Kidney tubule cell (primary cell): ENCODE measurements at regions not wholly inside any gene's neighbourhood (a gene's known extent, or its start where the extent isn't known, plus 50 kb on each side); places are given as distances from the start of the nearest gene placed in this dataset.
A peak's percentile ranks its signal among the peaks of the same experiment; 100 is the strongest.

ENCODE experiments used
- DNase-seq: peaks from one replicate; pipeline ENCODE4 v3.0.0-alpha.2; 2018; ENCODE audit warnings: low spot score

DNA sequence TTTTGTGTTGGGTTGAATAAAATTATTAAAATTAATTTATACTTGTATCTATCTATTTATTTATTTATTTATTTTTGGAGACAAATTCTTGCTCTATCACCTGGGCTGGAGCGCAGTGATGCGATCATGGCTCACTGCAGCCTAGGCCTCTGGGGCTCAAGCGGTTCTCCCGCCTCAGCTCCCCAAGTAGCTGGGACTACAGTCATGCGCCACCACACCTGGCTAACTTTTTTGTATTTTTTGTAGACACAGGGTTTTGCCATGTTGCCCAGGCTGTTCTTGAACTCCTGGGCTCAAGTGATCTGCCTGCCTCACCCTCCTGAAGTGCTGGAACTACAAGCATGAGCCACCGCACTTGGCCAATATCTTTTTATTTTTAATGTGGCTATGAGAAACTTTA lies 134.7 kb upstream of the SPDL1 start:
- no peak for DNase-seq

DNA sequence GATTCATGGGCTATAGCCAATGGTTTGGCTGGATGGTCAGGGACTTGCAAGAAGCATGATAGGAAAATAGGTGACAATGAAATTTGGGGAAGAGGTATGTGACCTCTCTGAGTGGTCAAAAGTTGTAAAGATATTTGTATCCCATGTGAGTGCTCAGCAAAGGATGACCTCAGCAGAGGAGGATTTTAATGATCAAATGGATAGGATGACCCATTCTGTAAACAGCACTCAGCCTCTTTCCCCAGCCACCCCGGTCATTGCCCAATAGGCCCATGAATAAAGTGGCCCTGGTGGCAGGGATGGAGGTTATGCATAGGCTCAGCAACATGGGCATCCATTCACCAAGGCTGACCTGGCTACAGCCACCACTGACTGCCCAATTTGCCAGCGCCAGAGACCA lies 138.4 kb upstream of the SPDL1 start:
- DNase-seq = no peak

DNA sequence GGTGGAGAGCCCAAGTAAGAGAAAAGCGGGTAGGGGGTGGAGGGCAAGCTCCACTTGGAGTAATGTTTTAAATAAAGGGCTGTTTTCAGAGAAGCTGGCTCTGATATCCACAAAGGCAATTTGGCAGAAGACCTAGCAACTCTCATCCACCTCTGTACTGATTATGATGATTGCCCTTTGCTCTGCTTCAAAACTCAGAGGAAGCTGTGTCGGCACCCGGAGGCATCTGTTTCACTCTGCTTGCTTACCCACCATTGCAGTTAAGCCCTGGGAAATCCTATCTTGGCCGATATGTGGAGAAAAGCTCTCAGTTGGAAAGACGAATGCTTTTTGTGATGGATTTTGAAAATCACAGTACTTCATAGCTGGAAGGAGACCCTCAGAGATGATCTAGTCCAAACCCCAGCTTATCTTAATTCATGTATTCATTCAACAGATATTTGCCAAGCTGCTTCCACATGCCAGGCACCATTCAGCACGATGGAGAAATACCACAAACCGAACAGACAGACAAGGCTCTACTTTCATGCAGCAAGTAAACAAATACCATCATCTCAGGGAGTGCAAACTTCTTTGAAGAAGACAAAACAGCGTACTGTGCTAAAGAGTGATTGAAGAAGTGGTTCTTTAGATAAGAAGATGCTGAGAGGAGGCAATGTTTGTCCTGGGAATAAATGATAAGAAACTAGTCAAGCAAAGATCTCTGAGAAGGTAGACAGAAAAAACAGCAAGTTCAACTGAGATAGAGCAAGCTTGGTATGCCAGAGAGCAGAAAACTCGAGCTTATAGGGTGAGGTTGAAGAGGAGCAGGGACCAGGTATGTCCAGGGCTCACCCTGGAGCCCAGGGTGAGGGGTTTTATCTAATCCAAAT lies 140.4 kb upstream of the SPDL1 start:
- DNase-seq = no peak

DNA sequence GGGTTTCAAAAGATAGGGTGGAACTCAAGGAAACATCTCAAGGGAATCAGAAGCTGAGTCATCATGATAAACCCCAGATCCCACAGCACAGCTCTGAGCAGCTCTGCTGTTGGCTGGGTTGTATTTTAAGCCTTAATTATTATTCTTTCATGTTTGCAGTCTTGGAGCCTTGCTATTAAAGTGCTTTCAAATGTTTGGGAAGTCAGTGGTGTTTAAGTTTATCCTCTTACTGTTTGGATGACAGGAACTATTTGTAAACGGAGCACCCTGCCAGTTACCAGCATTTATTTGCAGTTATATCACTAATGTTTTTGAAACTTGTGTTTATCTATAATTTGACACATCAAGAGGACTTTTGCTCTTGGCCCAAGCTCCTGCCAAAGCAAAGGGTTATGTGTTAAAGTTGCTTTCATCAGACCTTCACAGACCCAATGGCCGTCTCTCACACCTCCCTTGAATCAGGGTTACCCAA lies 141.1 kb upstream of the SPDL1 start:
- no peak for DNase-seq

DNA sequence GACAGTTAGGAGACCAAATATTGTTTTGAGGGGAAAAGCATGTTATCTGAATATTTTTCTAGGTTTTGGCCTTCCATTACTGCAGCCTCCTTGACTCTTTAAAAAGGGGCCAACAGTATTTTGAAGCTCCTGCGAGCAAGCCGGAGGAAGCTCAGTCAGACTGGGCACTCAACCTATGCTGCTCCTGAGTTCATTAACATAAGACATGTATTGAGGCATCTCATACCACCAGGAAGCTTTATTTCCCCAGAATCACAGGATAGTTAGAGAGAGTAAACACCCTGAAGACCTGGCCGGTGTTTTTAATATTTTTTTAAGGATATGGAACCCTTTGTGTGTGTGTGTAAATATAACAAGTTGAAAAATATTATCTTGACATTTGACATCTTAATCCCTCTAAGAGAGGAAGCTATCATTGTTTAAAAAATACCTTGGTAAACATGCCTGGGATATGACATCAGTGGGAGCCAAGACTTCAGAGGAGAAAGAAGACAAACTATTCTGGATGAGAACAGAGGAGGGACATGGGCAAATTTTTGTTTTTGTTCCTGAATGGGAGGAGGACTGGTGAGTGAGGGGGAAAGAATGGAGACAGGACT lies 139.3 kb upstream of the SLIT3 start:
- DNase-seq = no peak

DNA sequence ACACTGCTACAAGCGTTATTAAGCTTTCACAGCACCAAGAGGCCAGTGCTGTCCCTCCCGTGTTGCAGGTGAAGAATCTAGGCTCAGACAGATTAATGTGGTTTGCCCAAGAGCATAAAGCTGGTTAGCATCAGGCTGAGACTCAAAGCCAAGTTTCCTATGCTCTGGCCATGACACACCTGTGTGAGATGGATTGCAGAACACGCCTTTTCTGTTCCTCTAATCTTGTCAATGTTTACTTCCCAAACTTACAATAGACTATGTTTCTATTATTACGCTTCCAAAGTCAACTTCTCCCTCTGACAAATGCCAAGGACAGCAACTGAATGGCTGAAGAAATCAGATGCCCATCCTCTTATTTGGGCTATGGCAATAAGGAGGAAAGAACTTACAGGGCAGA lies 138.4 kb upstream of the SLIT3 start:
- no peak for DNase-seq

DNA sequence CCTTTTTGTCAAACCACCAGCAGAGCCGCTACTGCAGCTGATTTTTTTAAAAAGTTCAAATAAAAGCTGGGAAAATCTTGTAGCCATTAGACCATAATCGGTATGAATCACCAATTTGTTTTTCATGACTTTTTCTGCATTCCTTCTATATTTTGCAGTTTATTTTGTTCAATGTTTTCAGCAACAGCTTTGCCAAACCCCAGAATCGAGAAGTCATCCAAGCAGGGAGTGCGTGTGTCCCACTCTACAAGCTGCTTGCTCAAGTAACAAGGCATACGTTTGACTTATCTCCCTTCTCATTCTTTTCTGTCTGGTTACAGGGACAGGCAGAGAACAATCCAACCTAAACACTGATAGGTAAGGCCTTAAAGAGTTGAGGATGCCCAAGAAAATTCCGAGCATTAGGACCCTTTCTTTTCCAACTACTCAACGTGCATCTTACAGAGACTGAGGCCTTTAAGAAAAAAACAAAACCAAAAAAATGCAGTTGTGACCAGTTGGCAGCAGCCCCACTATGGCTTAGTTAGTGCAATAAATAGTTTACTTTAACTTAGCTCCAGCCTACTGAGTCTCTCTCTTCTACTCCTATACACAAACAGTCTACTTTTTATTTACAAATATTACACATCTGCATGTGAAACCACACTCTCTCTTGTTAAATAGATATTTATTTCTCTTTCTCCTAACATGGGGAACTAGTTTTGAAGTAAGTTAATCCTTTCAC lies 134.7 kb upstream of the SLIT3 start:
- DNase-seq = no peak

DNA sequence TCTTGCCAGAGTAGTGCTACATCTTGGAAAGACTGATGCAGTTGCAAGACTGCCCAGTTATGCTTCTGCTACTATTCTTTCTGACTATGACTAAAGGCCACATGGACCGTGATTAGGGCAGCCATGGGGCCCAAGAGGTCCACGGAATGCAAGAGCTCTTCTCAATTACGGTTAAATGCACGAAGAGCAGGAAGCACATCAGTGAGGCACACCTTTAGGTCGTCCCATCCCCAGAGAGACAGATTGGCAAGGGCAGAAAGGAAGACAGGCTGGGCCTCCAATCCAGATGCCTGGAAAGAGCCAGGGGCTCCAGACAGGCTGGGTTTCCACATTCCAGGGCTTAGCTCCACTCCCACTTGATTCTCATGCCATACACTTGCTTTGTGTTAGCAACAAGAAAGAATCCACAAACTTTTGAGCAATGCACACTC lies 132.3 kb upstream of the SLIT3 start:
- no peak for DNase-seq

DNA sequence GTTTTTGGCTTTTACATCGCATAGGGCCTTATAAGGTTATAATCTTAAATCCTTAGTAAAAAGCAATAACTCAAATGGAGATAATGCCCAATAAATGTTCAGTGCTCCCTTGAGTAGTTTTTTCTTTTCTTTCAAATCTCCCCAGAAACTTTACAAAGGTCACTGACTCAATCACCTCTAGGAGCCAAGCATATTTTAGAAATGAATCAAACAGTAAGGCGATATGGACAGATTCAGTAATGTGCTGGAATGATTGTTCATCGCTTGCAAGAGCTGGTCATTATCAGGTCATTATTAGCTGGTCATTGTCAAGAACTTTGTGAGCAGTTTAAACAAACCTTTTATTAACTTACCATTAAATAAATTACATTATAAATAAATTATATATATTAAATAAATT lies 130.4 kb upstream of the SLIT3 start:
- peak; percentile 49 for DNase-seq

DNA sequence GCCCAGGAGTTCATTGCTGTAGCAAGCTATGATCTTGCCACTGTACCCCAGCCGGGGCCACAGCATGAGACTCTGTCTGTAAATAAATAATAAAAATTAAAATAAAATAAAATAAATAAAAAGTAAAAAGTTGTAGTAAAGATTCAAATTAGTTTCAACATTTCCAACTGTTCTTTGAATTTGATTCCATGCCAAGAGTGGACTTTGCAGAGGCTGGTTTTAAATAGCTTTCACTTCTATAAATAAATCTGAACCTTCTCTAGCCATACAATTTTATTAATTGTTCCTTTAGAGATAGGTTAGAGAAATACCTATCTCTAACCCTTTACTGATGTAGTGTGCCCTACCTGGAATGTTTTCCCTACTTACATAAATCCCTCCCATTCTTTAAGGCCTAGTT lies 129.7 kb upstream of the SLIT3 start:
- no peak for DNase-seq

DNA sequence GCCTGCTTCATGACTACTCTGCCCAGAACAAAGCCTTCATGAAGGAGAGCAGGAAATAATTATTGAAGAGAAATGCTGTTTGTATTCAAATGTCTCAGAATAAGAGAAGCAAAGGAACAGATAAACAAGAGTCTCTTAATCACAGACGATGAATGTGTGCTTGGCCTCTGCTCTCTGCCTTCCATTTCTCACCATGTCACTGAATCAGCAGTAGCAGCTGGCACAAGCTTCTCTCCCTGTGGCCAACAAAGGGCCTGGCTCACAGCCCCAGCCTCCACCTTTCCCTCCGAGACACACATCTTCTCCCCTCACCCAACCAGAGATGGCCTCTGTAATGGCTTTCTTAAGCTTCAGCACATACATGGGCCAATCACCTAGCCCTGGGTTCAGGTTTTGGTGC lies 128.1 kb upstream of the SLIT3 start:
- DNase-seq = peak; percentile 21

DNA sequence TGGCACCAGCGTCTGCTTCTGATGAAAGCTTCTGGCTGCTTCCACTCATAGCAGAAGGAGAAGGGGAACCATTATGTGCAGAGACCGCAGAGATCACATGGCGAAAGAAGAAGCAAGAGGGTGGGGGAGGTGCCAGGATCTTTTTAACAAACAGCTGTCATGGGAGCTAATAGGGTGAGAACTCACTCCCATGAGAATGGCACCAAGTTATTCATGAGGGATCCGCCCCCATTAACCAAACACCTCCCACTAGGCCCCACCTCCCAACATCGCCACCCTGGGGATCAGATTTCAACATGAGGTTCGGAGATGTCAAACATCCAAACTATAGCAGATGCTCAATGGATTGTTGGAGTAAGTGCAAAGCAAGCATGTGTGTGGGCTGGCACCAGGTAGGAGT lies 125.8 kb upstream of the SLIT3 start:
- DNase-seq = no peak

DNA sequence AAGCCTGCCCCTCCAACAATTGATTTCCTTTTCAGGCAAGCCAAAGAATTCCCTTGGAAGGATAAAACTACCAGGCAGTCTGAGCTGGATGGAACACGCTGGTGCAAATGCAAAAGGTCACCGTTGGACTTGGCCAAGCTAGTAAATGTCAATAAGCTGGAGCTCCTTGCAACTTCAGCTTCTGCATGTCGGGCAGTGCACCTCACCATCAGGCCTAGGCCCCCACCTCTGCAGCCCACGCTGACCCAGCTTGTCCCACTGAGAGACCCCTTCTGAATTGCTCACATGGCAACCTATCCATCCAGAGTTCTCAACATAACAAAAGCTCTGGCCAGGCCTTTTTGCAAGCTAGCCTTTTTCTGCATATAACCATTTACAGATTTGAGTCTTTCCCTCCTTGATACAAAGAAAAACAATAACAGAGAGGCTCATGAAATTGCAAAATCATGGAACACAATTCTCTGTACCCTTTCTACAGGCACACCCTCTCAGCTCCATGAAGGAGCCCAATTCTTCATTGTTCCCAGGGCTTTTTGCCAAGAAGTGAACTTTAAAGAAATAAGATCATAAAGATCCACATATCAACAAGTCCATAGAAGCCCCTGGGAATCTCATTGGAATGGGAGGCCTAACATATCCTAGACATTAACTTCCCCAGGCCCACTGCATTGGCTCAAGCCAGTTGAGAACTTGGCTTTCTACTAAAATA lies 123.9 kb upstream of the SLIT3 start:
- no peak for DNase-seq

DNA sequence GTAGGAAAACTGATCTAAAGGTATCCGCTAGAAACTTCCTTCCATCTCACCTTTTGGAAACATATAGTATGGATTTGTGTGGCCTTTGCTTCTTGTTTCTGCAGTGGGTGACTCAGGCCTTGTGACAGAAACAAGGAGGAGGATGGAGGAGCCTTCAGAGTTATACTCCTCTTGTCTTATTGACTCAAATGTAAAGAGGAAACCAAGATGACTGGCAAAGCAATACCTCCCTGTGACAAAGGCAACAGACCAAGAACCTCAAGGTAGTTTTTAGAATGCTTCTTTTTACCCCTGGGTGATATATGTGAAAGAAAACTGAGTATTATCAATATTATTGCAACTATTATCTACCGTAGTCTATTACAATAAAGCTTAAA lies 123.3 kb upstream of the SLIT3 start:
- DNase-seq = peak; percentile 18

DNA sequence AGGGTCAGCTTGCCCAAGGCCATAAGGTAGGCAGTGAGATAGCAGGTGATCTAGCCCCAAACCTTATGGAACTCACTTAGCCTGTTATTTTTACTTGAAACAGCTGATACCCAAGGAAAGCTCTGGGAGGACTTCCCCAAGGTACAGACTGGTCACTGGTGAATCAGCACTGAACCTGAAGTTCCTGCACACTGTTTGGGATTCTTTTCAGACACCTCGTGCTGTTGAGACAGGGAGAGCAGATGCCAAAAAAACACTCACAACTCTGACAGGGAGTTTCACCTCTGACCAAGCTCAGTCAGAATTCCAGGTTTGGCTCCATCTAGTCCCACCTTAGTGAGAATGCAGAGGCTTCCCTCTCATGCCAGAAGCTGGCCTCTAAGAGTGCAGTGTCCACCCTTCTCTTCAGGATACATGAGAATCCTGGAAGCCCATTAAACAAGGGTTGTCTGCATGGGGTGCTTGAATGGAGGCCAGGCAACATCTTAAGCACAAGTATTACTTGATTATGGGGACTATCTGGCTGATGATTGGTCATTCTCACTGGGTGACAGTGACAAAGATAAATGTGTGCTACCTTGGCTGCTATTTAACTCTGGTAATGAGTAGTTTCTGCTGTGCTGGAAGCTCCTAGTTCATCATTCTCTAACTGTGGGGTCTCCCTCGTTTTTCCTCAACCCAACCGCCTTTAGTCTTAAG lies 122.8 kb upstream of the SLIT3 start:
- peak; percentile 75 for DNase-seq

DNA sequence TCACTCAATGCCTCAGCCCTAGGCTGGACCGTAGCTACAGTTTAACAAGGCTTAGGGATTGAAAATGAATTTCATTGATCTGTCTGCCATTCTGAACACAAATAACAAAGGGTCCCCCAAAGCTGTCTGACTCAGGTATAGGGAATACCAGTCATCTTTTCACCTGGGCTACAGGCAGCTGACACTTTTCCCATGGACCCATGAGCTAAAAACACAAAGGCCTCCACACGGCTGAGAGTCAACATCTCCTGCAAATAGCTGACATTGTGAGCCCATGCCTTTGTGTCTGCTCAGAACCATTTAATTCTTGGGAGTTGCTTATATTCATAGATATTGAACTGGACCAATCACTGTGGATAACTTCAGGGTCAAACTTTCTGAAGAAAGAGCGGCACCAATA lies 121.1 kb upstream of the SLIT3 start:
- DNase-seq = no peak

DNA sequence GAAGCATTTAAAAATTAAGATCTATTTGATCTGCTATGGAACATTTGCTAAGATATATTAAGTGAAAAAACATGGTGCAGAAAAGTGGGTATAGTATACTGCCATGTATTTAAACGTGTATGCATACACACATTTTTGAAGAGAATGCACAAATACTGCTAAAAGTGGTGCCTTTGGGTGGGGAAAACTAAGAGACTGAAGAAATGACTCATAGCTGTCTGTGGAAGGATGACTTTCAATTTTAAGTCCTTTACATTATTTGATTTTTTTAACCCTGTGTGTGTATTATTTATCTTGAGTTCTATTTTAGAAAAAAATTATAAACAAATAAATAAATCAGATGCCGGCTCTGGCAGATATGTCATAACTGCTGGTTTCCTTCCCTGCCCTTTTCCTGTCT lies 120.7 kb upstream of the SLIT3 start:
- DNase-seq = no peak

DNA sequence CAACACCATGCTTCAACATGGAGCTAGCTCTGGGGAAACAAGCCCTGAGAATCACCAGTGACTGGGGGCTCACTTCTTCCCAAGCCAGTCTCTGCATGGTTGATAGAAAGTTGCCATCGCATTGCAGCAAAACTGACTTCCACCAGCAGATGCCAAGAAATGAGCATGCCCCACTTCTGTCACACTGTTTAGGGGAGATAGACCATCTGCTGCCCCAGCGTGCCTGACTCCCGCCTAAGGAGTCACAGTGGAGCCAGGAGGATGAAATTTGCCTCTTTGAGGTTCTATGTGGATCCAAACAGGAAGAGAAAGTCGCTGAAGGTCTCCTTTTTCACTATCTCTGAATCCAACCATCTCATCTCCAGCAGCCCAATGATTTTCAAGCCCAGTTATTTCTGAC lies 116.7 kb upstream of the SLIT3 start:
- DNase-seq = no peak

DNA sequence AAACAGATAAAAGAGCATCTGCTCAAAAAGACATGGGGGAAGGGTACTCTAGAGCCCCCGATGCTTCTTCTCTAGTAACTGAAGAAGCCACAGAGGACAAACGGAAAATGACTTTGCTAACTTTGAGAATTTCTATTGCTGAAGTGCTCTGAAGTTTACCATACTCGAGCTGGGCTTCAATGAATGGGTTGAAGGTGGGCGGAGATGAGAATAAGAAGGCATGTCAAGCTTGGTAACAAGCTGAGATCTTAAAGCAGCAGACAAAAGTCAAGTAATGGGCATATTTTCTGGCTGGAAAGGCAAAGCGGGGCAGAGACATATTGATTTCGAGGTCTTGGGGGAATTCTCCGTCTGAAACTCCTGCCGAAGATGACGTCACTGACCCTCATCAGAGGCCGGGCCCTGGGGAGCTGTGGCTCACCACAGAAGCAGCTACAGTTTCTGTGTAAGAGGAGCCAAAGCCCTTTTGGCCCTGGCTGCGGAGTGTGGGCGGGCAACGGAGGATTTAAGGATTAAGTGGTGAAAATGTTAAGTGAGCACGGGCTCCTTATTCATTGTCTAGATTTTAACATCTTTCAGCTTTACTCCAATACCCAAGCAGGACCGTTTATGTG lies 115.8 kb upstream of the SLIT3 start:
- peak; percentile 45 for DNase-seq

DNA sequence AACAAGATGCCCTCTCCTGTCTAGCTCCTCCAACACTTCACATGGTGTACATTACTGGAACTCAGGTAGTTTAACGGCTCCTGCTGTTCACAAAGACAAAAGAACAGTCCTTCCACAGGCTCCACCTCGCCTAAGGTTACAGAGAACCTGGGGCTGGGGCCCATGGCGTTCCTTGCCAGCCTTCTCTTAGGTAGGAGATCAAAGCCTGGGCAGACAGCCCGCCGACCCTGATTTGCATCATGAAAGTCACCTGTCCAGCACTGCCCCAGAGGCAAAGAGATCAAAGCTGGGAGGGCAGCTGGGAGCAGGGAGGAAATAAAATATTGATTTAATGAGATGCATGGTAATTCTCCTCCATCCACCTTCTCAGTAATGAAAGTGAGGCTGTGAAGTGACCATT lies 115.0 kb upstream of the SLIT3 start:
- no peak for DNase-seq

DNA sequence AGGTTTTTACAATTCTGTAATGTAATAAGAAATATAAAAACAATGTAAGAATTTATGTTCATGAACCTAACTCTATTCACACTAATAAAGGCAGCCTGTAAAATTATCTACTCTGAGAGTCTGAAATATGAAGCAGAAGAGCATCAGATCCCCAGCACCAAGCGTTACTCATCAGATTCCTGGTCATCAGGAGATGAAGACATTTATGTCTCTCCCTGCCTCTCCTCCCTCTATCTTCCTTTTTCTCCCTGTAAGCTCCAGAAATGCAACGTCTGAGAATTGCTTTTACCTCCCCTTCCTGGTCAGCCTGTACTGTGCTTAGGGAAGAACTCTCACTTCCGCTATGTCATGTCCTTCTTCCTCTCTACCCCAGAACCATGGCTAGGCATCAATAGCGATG lies 114.4 kb upstream of the SLIT3 start:
- no peak for DNase-seq
